HepG2 (cell line): ENCODE measurements at regions not wholly inside any gene's neighbourhood (a gene's known extent, or its start where the extent isn't known, plus 50 kb on each side); places are given as distances from the start of the nearest gene placed in this dataset.

Source experiments
- ASH2L ChIP-seq: fragments of 300-600, 200-600 bp; sonication (generic); IDR thresholded peaks from 2 replicates; pipeline ENCODE4 v1.7.0; 2017; ENCODE audit warnings: low read depth, mild to moderate bottlenecking, moderate library complexity, mixed read lengths, low read length; ENCODE audit not compliant: insufficient read length
- DMAP1 ChIP-seq: IDR thresholded peaks from 2 replicates; pipeline ENCODE4 v1.6.1; 2016
- MAZ ChIP-seq, 2 experiments: sonication (generic) in 1 of 2; formaldehyde crosslinking in 1 of 2; IDR thresholded peaks; 2 replicates each; pipeline versions ENCODE4 v1.5.0 to v1.6.1; 2012 to 2020; ENCODE audit warnings: low read depth in 2 of 2, mild to moderate bottlenecking in 2 of 2, borderline replicate concordance in 1 of 2, improper control_type of control experiment in 1 of 2, low read length in 1 of 2, missing genetic modification reagents in 1 of 2, moderate library complexity in 1 of 2
- MEIS1 ChIP-seq: sonication (generic); formaldehyde crosslinking; IDR thresholded peaks from 2 replicates; pipeline ENCODE4 v1.9.0; 2021; ENCODE audit warnings: mild to moderate bottlenecking, missing genetic modification reagents, moderate library complexity, borderline replicate concordance
- MYC ChIP-seq: sonication (generic); formaldehyde crosslinking; IDR thresholded peaks from 2 replicates; pipeline ENCODE4 v1.9.0; 2021; ENCODE audit warnings: missing genetic modification reagents, borderline replicate concordance
- SALL1 ChIP-seq: sonication (generic); formaldehyde crosslinking; IDR thresholded peaks from 2 replicates; pipeline ENCODE4 v1.8.0; 2022; ENCODE audit warnings: mild to moderate bottlenecking, missing genetic modification reagents
- SALL2 ChIP-seq: sonication (generic); formaldehyde crosslinking; IDR thresholded peaks from 2 replicates; pipeline ENCODE4 v1.8.1; 2023; ENCODE audit warnings: mild to moderate bottlenecking, missing genetic modification reagents, inconsistent platforms
- SCMH1 ChIP-seq: sonication (generic); formaldehyde crosslinking; IDR thresholded peaks from 2 replicates; pipeline ENCODE4 v1.9.0; 2021; ENCODE audit warnings: missing genetic modification reagents, mild to moderate bottlenecking, borderline replicate concordance
- ZMYM4 ChIP-seq: sonication (generic); formaldehyde crosslinking; IDR thresholded peaks from 2 replicates; pipeline ENCODE4 v1.8.1; 2023; ENCODE audit warnings: mild to moderate bottlenecking, missing genetic modification reagents
- ZNF205 ChIP-seq: IDR thresholded peaks from 2 replicates; pipeline ENCODE4 v1.6.1; 2018; ENCODE audit warnings: missing biosample characterization, missing genetic modification reagents
- ZNF792 ChIP-seq: IDR thresholded peaks from 2 replicates; pipeline ENCODE4 v1.6.1; 2016
- TF ChIP-seq, protein P1 (sequence below): sonication (generic); formaldehyde crosslinking; IDR thresholded peaks from 2 replicates; pipeline ENCODE4 v1.4.0; 2020; ENCODE audit warnings: low read depth, mild to moderate bottlenecking, missing genetic modification reagents
- TF ChIP-seq, protein P2 (sequence below): sonication (generic); formaldehyde crosslinking; IDR thresholded peaks from 2 replicates; pipeline ENCODE4 v1.4.0; 2020; ENCODE audit warnings: missing genetic modification reagents, borderline replicate concordance
- TF ChIP-seq, protein P3 (sequence below): sonication (generic); formaldehyde crosslinking; IDR thresholded peaks from 2 replicates; pipeline ENCODE4 v1.9.0; 2021; ENCODE audit warnings: mild to moderate bottlenecking, missing genetic modification reagents
- TF ChIP-seq, protein P4 (sequence below): IDR thresholded peaks from 2 replicates; pipeline ENCODE4 v1.6.1; 2012; ENCODE audit warnings: low read length, improper control_type of control experiment

DNA sequence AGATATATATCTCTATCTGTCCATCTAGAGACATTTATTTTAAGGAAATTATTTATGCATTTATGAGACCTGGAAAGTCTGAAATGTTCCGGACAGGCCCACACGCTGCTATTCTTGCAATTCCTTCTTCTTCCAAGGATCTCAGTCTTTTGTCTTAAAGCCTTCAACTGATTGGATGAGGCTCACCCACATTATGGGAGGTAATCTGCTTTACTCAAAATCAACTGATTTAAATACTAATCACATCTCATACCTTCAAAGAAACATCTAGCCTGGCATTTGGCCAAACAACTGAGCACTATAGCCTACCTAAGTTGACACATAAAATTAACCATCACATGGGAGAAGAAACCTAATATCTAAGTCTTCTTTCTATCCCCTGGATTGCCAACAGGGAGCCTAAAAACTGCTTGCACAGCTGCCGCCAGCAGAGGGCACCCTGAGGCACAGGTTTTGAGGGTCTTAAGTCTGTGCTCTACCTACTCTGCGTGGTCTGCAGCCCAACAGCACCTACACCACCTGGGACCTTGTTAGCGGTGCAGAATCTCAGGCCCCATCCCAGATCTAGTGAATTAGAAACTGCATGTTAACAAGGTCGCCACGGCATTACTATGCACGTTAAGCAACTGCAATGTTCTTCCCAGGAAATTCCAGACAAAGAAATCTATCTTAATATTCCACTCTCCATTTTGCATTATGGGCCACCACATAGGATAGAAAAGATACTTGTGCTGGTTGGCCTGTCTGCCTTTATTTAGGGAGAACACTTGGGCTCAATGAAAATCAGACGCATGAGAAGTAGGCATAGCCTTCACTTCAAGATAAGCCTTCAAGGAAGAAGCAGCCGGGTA is 249.7 kb downstream of the FOXG1 start (continued):
- TF ChIP-seq ASH2L (no peak), MEIS1 (CRISPR knock-in tag) (peak; percentile 75; the same call in 1 of the 2 replicates), MAZ (IDR thresholded peaks at IDR 0.05; ENCODE audit: borderline replicate concordance, low read depth, low read length) (no peak), MAZ (CRISPR knock-in tag; IDR thresholded peaks at IDR 0.05; ENCODE audit: low read depth) (peak; percentile 65; the same call in 1 of the 2 replicates), SALL2 (no peak), ZMYM4 (CRISPR knock-in tag) (0 out of 2 replicates have a peak, but pooled peaks have one; percentile 34), SCMH1 (CRISPR knock-in tag) (0 out of 2 replicates have a peak, but pooled peaks have one; percentile 58), ZNF205 (CRISPR knock-in tag) (no peak), MYC (CRISPR knock-in tag) (no peak), ZNF792 (CRISPR knock-in tag) (no peak), SALL1 (CRISPR knock-in tag) (peak; percentile 75), DMAP1 (CRISPR knock-in tag) (no peak)
- TF ChIP-seq, protein P1, sequence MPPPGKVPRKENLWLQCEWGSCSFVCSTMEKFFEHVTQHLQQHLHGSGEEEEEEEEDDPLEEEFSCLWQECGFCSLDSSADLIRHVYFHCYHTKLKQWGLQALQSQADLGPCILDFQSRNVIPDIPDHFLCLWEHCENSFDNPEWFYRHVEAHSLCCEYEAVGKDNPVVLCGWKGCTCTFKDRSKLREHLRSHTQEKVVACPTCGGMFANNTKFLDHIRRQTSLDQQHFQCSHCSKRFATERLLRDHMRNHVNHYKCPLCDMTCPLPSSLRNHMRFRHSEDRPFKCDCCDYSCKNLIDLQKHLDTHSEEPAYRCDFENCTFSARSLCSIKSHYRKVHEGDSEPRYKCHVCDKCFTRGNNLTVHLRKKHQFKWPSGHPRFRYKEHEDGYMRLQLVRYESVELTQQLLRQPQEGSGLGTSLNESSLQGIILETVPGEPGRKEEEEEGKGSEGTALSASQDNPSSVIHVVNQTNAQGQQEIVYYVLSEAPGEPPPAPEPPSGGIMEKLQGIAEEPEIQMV (CRISPR knock-in tag) = 0 out of 2 replicates have a peak, but pooled peaks have one; percentile 22
- TF ChIP-seq, protein P2, sequence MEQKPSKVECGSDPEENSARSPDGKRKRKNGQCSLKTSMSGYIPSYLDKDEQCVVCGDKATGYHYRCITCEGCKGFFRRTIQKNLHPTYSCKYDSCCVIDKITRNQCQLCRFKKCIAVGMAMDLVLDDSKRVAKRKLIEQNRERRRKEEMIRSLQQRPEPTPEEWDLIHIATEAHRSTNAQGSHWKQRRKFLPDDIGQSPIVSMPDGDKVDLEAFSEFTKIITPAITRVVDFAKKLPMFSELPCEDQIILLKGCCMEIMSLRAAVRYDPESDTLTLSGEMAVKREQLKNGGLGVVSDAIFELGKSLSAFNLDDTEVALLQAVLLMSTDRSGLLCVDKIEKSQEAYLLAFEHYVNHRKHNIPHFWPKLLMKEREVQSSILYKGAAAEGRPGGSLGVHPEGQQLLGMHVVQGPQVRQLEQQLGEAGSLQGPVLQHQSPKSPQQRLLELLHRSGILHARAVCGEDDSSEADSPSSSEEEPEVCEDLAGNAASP (CRISPR knock-in tag) = 0 out of 2 replicates have a peak, but pooled peaks have one; percentile 39
- TF ChIP-seq, protein P3, sequence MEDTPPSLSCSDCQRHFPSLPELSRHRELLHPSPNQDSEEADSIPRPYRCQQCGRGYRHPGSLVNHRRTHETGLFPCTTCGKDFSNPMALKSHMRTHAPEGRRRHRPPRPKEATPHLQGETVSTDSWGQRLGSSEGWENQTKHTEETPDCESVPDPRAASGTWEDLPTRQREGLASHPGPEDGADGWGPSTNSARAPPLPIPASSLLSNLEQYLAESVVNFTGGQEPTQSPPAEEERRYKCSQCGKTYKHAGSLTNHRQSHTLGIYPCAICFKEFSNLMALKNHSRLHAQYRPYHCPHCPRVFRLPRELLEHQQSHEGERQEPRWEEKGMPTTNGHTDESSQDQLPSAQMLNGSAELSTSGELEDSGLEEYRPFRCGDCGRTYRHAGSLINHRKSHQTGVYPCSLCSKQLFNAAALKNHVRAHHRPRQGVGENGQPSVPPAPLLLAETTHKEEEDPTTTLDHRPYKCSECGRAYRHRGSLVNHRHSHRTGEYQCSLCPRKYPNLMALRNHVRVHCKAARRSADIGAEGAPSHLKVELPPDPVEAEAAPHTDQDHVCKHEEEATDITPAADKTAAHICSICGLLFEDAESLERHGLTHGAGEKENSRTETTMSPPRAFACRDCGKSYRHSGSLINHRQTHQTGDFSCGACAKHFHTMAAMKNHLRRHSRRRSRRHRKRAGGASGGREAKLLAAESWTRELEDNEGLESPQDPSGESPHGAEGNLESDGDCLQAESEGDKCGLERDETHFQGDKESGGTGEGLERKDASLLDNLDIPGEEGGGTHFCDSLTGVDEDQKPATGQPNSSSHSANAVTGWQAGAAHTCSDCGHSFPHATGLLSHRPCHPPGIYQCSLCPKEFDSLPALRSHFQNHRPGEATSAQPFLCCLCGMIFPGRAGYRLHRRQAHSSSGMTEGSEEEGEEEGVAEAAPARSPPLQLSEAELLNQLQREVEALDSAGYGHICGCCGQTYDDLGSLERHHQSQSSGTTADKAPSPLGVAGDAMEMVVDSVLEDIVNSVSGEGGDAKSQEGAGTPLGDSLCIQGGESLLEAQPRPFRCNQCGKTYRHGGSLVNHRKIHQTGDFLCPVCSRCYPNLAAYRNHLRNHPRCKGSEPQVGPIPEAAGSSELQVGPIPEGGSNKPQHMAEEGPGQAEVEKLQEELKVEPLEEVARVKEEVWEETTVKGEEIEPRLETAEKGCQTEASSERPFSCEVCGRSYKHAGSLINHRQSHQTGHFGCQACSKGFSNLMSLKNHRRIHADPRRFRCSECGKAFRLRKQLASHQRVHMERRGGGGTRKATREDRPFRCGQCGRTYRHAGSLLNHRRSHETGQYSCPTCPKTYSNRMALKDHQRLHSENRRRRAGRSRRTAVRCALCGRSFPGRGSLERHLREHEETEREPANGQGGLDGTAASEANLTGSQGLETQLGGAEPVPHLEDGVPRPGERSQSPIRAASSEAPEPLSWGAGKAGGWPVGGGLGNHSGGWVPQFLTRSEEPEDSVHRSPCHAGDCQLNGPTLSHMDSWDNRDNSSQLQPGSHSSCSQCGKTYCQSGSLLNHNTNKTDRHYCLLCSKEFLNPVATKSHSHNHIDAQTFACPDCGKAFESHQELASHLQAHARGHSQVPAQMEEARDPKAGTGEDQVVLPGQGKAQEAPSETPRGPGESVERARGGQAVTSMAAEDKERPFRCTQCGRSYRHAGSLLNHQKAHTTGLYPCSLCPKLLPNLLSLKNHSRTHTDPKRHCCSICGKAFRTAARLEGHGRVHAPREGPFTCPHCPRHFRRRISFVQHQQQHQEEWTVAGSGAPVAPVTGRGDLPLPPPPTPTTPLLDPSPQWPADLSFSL = no peak
- TF ChIP-seq, protein P4, sequence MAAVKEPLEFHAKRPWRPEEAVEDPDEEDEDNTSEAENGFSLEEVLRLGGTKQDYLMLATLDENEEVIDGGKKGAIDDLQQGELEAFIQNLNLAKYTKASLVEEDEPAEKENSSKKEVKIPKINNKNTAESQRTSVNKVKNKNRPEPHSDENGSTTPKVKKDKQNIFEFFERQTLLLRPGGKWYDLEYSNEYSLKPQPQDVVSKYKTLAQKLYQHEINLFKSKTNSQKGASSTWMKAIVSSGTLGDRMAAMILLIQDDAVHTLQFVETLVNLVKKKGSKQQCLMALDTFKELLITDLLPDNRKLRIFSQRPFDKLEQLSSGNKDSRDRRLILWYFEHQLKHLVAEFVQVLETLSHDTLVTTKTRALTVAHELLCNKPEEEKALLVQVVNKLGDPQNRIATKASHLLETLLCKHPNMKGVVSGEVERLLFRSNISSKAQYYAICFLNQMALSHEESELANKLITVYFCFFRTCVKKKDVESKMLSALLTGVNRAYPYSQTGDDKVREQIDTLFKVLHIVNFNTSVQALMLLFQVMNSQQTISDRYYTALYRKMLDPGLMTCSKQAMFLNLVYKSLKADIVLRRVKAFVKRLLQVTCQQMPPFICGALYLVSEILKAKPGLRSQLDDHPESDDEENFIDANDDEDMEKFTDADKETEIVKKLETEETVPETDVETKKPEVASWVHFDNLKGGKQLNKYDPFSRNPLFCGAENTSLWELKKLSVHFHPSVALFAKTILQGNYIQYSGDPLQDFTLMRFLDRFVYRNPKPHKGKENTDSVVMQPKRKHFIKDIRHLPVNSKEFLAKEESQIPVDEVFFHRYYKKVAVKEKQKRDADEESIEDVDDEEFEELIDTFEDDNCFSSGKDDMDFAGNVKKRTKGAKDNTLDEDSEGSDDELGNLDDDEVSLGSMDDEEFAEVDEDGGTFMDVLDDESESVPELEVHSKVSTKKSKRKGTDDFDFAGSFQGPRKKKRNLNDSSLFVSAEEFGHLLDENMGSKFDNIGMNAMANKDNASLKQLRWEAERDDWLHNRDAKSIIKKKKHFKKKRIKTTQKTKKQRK = no peak
